ENCODE measurements at regions not wholly inside any gene's neighbourhood (a gene's known extent, or its start where the extent isn't known, plus 50 kb on each side); places are given as distances from the start of the nearest gene placed in this dataset.
A peak's percentile ranks its signal among the peaks of the same experiment; 100 is the strongest.

DNA sequence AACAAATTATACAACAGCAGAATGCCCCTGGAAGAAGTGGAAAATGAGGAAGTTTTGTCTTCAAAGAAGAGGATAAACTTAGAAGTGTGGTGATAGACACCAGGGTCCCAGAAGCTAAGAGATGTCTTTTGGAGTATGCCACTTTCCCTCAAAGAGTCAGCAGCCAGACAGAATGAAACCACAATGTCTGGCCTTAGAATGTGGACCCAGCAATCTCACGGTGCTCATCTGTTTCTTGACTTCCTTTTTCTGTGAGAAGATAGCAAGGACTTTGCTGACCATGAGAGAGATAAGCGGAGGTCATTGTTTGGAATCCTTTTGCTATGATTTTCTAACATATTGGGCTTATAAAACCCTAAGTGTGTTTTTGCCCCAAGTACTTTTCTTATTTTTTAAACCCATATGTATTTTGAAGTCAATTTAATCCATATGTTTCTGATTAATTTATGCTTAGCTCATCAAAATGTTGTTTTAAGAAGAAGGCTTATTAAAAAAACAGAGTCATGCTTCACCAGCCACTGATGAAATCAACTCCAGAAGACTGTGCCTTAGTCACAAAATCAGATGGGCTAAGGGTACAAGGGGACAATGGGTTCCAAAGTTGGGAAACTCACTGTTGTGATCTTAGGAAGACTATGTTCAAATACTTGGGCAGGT is 451.2 kb upstream of the JAG1 start:
- DNase-seq (ENCODE audit: low read depth in 2 of 2), result peak in 1 of 2 donors; percentile 30

DNA sequence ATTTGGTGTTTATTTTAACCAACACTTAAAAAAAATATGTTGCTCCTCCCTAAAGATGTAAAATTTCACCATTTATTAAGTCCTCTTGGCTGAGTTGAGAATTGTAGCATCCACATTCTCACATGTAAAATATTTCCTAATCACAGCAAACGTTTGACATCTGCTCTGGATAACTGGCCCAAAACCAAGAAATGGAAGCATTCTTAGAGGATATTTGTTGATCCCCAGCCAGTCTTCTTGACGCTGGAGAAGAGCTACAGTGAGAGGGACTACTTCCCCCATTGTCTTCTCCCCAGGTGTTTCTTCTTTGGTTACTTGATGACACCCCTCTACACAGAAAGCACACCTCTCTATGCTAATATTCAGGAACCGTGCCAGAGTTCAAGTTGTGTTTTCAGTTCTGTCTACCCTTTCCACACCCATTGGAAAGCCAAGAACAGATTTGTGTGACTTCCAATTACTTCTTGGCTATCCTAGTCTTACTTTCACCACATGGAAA is 454.5 kb upstream of the JAG1 start:
- DNase-seq (ENCODE audit: low read depth in 2 of 2), result no peak

DNA sequence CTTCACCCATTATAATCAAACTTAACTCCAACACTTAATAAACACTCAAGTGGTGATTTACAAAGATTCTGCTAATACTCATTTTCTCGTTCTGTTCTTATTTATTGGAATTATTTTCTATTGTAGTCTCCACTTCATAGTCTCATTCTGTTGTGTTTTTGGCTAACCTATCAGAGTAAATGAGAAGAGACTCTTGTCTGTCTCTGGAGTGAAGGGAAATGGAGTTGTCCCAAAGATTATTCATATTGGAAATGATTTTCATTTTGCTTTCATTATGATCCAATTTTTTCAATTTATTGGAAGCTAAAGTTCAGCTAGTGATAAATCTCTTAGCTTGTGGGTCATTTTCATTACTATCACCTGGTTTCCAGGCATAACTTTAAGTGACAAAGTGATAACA is 454.9 kb upstream of the JAG1 start:
- no peak for DNase-seq (ENCODE audit: low read depth in 2 of 2)

DNA sequence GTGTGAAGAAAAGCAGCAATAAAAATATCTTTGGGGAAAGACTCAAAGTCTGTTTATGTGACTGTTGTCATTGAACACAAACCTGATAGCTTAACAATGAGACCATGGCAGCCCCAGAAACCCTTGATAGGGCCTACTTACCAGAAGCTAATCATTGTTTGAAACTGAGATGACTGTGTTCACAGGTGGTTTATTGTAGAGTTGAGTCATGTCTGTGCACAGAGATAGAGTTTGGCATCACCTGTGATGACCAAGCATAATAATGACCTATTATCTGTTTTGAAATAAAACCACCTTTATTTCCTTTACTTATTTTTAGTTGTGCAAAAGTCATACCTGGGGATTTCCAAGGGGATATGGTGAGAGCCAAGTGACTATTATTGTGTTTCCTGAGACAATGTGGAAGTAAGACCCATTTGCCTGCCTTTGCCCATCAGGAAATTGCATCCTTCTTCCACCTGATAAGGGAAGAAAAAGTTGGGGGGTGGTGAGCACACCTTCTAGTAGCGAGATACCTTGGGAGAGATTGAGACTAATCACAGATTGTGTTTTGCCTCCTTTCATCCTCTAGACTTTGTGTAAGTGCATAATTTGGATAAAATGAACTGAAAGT is 456.9 kb upstream of the JAG1 start:
- peak; percentile 19 to 33 for DNase-seq (ENCODE audit: low read depth in 2 of 2)

DNA sequence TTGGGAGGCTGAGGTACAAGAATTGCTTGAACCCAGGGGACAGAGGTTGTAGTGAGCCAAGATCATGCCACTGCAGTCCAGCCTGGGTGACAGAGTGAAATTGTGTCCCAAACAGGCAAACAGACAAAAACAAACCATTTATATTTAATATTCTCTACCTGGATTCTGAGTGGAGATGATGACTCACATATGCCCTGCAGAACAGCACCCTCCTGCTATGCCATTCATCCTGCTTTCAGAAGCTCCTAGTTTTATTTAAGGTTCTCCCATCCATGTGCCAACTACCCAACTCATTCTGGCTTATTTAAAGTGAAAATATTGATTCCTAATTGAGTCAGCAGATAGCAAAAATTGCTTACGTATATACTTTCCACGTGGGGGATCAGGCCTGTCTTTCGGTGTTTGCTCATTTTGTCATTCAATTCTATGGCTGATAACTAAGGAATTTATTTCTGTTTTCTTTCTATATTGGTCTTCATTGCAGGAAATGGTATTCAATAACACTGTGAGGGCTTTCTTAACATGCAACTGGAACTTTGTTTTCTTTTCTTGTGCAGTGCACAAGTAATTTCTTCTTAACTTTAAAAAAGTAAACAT is 459.1 kb upstream of the JAG1 start:
- no peak for DNase-seq (ENCODE audit: low read depth in 2 of 2)

DNA sequence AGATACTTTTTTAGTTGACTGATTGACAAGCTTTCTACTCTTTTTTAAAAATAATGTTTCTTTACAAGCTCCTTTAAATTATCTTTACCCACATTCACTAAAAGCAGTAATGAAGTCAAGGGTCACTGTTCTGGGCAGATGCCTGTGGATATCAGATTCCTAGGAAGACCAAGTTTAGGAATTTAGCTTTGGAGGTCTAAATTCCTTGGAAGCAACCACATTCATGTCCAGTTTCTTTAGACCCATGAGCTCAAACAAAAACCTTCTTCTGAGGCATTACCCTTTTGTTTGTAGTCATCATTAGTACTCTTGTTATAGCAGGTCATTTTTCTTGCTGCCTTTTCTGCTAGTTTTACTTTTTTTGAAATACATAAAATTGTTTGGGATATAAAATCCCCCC is 462.9 kb upstream of the JAG1 start:
- DNase-seq (ENCODE audit: low read depth in 2 of 2), result no peak

DNA sequence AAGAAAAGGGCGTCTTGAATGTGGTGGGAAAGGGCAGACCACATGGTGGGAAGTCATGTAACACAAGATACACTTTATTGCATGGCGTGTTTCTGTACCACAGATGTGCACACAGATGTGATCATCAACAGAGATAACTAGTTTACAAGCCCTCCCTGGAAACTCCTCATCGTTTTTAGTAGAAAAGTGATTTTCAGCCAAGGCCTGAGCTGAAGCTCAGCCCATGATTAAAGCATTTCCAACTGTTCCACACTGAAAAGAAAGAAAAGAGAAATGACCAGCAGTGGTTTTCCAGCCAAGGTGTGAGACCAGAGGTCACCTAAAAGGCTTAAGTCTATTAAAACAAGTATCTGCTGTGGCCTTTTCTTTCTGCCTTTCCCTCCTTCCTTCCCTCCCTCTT is 463.9 kb upstream of the JAG1 start:
- DNase-seq (ENCODE audit: low read depth in 2 of 2), result no peak

DNA sequence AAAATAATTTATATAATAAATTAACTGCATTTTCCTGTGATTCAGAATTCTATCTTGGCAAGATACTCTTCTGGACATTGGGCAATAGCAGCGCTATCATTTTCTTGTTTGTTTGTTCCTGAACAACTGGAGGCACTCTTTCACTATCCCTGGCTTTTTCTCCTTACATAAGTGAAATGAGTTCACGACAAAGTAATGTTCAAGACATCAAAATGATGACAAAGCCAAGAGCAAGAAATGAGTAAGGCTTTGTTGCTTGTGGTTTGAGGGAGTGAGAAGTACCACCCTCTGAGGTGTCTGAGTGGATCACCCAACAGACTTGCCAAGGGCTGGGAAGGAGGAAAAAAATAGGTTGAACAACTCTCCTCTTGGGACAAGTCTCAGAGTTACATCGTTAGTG is 466.6 kb upstream of the JAG1 start:
- peak in 1 of 2 donors; percentile 65 for DNase-seq (ENCODE audit: low read depth in 2 of 2)

DNA sequence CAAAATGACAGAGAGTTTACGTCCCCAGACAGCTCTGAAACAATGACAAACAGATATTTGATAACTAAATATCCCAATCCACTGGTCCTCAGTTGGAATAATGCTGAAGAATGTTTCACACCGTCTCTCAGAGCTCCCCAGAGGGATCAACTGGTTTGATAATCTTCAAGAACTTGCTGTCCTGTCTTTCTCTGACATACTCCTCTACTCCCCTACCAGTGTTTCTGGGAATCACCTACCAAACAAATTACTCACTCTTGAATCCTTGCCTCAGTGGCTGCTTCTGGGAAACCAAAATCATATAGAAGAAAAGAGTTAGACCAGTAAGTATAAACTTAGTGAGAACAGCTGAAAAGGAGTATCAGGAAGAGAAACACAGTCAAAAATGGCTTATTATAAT is 469.7 kb upstream of the JAG1 start:
- no peak for DNase-seq (ENCODE audit: low read depth in 2 of 2)

DNA sequence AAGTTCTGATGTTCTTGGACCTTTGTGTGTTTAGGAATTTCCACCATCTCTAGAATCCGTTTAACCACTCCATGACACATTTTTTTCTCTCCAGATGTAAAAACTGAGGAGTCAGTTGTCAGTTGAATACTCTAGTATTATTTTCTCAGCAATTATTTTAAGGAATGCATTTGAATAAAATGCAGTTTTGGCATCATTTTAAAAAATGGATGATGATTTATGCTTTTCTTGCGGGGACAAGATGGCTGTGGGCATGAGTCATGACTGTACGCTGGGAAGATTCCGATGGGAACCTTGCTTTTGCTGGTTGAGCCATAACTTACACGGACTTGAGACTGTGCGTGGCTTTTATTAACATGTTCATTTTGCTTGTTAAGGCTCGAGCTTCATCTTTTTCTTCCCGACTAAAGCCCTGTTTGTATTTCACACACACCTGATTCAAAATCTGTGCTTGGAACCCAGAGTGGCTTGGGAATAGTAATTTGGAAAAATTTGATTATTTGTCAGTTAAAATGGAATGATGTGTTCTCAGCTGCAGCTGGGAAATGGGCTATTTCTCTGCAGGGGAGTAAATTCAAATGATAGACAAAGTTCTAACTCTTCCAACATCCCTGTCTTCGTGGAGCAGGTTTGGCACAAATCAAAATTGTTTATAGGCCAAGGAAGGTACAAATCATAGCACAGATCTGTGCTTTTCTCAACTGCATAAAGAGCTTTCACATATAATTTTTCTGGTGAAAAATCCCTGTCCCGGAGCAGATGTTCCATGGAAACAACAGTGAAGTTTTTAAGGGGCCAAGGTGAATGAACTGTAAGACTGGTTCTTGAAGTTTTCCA is 470.5 kb upstream of the JAG1 start:
- DNase-seq (ENCODE audit: low read depth in 2 of 2), result peak in 1 of 2 donors; percentile 20

DNA sequence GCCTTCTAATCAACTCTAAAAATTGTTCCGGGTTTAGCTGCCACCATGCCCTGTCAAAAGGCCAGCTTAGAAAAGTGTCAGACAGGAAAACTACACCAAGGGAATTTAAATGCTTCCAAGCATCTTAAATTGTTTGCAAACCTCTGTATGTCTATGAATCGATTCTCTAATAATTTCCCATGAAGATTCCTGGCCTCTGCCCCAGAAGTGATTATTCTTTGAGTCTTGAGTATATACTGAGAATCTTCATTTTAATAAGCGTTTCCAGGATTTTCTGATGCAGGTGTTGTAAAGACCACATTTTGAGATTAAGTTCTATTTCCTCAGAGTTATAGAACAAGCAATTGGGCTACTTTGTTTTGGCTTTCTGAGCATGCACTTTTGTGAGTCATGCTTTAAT is 471.8 kb upstream of the JAG1 start:
- DNase-seq (ENCODE audit: low read depth in 2 of 2), result no peak

DNA sequence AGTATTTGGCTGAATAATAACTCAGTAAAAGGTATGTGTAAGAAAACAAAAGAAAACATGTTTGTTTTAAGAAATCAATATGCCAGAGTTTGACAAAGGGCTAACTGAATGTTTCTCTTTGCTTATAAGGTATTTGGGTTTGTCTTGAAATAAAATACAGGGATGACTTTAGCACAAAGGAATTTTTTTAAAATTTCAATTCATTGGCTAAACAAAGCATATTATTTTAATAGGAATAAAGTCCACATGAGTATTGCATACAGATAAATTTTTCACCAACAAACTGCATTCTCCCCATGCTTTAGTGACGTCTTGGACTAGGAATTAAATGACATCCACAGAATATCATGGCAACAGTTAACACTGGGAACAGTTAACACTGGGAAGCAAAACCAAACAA is 480.0 kb upstream of the JAG1 start:
- no peak for DNase-seq (ENCODE audit: low read depth in 2 of 2)

DNA sequence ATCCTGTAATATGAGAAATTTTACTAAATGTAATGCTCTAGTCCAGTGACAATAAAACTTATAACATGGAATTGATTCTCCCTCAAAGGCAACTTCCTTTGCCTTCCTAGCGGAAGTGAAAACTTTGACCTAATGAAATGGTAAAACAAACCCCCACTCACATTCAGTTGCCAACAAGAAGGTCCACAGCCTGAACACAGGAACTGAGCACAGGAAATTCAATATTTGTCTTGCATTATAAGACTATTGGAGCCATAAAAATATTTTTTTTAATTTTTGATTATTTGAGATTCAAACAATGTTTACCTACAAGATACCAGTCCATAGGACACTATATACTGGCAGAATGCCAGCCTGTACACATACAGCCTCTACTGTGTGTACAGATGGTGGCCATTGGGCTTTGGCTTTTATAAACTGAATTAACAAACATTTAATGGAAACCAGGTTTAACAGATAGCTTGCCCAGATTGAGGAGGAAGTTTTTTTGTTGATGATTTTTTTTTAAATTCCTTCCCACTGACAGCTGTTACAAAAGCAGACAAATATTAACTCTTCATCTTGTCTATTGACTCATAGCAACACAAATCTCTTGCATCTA is 481.5 kb upstream of the JAG1 start:
- DNase-seq (ENCODE audit: low read depth in 2 of 2), result peak; percentile 47 to 60

DNA sequence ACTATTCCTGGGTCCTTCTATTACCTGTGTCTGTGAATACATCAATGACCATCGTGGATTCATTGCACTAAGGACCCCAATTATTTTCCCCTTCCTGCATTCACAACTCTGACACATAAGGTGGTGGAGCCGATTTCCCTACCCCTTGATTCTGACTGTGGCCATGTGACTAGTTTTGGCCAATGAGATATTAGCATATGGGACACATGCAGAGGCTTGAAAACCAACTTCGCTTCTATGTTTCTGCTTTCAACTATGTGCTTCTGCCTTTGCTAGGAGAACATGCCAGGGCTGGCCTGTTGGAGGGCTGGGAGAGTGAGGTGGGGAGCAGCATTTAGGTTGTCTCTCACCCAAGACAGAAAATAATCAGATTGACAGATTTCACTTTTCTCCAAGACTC is 483.1 kb upstream of the JAG1 start:
- DNase-seq (ENCODE audit: low read depth in 2 of 2), result no peak

DNA sequence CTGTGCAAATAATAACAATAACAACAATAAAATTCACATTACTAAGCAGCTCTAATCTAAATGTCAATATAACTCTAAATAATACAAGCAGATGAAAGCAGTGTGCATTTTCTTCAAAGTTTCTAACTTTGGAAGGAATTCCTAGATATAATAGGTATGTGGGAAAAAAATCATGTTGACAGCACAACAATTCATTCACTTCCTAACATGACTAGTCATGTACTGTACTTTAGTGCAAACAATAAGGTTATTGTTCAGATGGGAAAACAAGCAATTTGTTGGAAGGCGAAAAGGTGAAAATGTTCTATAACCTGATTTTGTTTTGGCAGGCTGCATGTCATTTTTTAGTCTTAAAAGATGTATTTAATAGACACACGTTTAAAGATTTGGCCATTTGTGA is 484.3 kb upstream of the JAG1 start:
- peak; percentile 56 to 67 for DNase-seq (ENCODE audit: low read depth in 2 of 2)

DNA sequence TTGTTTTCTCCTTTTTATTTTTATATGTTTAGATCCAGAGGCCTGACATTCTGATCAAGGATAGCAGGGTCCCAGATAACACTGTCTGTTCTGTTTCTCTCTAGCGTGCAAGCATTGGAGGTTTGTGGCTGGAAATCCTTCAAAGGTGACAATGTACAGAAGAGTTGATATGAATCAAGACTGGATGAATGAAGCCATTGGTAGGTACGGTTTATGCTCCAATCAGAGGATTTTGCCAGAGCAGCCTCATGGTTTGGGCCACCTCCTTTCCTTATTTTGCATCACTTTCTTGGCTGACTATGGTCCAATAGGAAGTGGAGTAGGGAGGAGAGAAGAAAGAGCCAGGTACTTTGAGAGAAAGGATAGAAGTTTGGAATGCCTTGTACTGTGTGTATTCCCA is 484.8 kb upstream of the JAG1 start:
- no peak for DNase-seq (ENCODE audit: low read depth in 2 of 2)

DNA sequence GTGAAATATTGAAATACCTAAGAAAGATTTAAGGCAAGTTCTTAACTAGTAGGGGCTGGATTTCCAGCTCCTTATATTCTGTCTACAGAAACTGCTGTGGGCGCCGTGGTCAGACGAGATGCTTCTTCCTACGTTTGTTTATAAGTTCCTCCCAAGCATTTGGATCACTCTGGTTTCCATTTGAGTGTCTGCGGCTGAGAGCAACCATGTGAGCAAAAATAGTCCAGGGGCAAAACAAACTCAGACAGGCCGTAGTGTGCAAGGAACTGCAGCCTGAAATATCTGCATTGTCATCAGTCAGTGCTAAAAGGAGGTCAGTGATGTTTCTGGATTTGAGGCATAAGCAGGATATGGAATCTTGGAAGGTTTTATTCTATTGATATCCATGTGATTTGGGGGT is 485.9 kb upstream of the JAG1 start:
- peak; percentile 31 to 76 for DNase-seq (ENCODE audit: low read depth in 2 of 2)

DNA sequence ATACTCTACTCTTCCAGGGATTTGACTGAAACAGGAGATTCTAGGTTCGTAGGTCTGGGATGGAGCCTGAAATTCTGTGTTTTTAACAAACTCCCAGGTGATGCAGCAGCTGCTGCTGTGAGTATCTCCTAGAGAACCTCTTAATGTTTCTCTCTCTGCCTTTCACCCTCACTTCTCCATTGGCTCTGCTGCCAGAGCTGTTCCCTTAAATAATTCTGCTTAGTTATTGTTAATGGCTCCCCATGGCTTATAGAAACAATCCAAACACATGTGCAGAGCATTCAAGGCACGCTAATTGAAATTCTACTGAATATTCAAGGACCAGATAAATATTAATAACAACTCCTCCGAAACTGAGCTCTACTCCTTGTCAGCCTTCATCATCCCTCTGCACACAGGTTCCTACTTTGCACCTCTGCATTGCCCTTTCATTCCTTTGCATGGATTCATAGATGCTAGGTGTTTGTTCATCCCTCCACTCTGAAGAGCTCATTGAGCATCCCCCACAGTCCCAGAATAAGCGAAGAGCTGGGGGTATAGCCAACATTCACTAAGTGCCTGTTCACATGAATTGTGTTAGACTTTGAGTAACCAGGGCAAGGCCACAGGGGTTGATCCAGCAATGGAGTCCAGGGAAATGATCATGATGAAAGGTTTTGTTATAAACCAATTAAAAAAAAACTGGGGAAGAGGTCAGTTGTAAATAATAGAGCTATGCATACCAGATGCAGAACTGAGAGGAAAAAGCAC is 488.4 kb upstream of the JAG1 start:
- no peak for DNase-seq (ENCODE audit: low read depth in 2 of 2)

DNA sequence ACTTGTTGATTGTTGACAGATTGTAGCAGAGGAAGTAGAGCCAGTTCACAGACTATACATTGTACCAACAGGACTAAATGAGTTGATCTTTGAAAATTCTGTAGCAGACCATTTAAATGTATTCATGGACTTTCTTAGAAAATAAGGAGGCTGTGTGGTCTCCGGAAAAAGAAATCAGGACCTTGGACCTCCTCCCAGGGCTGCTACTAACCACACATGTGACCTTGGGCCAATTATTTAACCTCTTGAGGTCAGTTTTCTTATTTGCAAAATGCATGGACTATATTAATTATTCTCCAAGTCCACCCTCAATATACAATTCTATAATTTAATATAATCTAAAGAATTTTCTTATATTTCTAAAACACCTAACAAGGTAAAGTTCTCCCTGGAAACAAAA is 492.0 kb upstream of the JAG1 start:
- no peak for DNase-seq (ENCODE audit: low read depth in 2 of 2)

DNA sequence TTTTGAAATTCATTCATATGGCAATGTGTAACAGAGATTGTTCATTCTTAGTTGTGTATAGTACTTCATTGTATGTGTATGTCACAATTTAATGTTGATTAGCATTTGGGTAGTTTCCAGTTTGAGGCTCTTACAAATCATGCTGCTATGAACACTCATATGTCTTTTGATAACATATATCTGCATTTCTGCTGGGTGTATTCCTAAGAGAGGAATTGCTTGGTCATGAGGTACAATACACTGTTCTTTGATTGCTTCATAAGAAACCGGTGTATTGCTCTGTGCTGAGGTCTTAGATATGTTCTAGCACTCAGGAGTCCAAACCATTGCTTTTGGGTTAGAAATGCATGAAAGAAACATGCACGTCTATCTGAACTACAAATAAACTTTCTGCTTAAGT is 492.9 kb upstream of the JAG1 start:
- DNase-seq (ENCODE audit: low read depth in 2 of 2), result no peak

DNA sequence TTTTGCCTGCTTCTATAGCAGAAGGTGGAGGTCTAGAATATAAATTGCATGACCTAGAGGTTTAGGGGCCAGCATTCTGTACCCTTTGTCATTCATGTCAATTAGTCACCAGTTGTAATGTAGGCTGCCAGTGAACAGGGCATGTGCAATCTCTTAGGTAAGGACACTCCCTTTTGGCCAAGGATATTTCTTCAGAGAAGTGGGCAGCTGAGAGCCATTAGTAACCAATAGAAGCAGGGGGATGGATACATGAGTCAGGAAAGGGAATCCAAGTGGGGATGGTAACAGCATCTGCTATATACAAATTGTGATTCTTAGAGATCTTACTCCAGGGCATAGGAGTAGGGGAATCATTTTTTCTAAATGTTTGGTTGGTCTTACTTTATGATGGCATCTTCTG is 494.2 kb upstream of the JAG1 start:
- DNase-seq (ENCODE audit: low read depth in 2 of 2), result no peak

All from lung microvascular endothelial cell (primary cell).